AG10803 (cell line): ENCODE measurements at regions not wholly inside any gene's neighbourhood (a gene's known extent, or its start where the extent isn't known, plus 50 kb on each side); places are given as distances from the start of the nearest gene placed in this dataset.

ENCODE experiments used
- DNase-seq: peaks from one replicate; pipeline ENCODE4 v3.0.0; 2010; ENCODE audit warnings: low read depth
- H3K4me3 ChIP-seq: 2 replicates; pipeline ENCODE4 v1.5.1; 2011; ENCODE audit warnings: mild to moderate bottlenecking, low read length, control low read depth
- TF ChIP-seq, protein P1 (sequence below): conservative IDR thresholded peaks from 2 replicates; pipeline ENCODE4 v1.5.1; 2011; ENCODE audit warnings: mild to moderate bottlenecking, low read length, control low read depth, inconsistent platforms

DNA sequence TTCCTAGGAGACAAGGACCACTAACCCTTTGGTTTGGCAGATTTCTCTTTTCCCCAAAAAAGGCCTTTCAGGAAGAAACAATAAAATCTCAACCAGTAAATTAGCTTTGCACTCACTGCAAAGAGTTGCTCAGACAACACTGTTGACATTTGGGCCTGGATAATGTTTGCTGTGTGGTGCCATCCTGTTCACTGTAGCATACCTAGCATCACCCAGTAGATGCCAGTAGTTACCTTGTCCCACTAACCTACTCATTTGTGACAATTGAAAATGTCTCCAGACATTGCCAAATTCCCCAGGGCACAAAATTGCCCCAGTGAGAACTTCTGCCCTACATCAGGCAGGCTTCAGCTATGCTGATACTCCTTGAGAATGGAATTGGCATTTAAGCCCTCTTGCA lies 177.0 kb upstream of the ERCC4 start:
- no peak overlapping the region for H3K4me3 ChIP-seq
- TF ChIP-seq, protein P1, sequence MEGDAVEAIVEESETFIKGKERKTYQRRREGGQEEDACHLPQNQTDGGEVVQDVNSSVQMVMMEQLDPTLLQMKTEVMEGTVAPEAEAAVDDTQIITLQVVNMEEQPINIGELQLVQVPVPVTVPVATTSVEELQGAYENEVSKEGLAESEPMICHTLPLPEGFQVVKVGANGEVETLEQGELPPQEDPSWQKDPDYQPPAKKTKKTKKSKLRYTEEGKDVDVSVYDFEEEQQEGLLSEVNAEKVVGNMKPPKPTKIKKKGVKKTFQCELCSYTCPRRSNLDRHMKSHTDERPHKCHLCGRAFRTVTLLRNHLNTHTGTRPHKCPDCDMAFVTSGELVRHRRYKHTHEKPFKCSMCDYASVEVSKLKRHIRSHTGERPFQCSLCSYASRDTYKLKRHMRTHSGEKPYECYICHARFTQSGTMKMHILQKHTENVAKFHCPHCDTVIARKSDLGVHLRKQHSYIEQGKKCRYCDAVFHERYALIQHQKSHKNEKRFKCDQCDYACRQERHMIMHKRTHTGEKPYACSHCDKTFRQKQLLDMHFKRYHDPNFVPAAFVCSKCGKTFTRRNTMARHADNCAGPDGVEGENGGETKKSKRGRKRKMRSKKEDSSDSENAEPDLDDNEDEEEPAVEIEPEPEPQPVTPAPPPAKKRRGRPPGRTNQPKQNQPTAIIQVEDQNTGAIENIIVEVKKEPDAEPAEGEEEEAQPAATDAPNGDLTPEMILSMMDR, result no peak
- DNase-seq, result no peak

GRCh38 chr16:13743571-13743970 lies 176.4 kb upstream of the ERCC4 start:
- DNase-seq, result no peak
- TF ChIP-seq, protein P1, result no peak
- H3K4me3 ChIP-seq, result no peak overlapping the region

DNA sequence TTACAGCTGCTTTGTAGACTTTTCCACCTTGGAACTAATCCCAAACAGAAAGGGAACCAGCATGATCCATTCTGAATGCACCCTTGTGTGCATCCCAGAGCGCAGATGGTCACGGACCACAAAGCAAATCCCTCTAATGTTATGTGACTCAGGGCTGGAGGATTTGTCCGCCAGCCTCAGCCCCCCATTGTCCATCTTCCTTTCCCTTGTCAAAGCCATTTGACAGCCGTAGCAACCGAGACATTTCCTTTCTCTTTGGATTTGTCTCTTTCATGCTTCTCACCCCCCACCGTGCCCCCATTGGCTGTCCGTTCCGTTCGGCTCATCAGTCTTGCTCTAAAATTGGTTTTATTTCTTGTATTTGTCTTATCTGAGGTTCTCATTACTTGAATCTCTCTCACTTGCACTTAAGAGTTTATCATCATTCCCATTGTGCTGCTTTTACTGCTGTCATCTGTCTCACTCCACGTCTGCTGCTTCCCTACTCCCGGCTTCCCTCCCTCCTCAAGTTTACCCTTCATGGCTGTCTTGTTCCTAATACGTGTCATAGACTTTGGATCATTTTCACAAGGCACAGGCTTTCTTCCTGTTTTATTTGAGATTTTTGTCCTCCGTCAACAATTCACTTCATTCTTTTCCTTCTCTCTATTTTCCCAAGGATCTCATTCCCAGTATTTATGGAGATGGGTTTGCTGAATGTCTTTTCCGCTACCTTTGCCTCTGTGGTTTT lies 163.4 kb upstream of the ERCC4 start:
- H3K4me3 ChIP-seq, result no peak overlapping the region
- TF ChIP-seq, protein P1, result no peak
- no peak for DNase-seq

- no peak for DNase-seq
- H3K4me3 ChIP-seq, result no peak overlapping the region
- TF ChIP-seq, protein P1, result no peak
Observed at GRCh38 chr16:13766334-13766733, 153.6 kb upstream of the ERCC4 start.

GRCh38 chr16:13767215-13767614 lies 152.7 kb upstream of the ERCC4 start:
- H3K4me3 ChIP-seq, result no peak overlapping the region
- TF ChIP-seq, protein P1, result no peak
- no peak for DNase-seq

GRCh38 chr16:13768471-13768870 lies 151.5 kb upstream of the ERCC4 start:
- TF ChIP-seq, protein P1, result no peak
- no peak for DNase-seq
- H3K4me3 ChIP-seq, result no peak overlapping the region

DNA sequence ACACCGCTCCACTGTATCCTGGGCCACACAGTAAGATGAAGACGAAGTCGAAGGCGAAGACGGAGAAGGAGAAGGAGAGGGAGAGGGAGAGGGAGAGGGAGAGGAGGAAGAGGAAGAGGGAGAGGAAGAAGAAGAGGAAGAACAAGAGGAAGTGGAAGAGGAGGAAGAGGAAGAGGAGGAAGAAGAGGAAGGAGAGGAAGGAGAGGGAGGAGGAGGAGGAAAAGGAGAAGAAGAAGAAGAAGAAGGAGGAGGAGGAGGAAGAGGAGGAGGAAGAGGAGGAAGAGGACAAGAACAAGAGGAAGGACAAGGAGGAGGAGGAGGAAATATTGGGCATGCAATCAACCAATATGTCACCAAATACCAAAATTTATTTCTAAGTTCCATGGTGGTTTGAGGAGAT lies 149.5 kb upstream of the ERCC4 start:
- TF ChIP-seq, protein P1, result no peak
- H3K4me3 ChIP-seq, result no peak overlapping the region
- DNase-seq, result no peak
